ENCODE measurements at regions not wholly inside any gene's neighbourhood (a gene's known extent, or its start where the extent isn't known, plus 50 kb on each side); places are given as distances from the start of the nearest gene placed in this dataset.

DNA sequence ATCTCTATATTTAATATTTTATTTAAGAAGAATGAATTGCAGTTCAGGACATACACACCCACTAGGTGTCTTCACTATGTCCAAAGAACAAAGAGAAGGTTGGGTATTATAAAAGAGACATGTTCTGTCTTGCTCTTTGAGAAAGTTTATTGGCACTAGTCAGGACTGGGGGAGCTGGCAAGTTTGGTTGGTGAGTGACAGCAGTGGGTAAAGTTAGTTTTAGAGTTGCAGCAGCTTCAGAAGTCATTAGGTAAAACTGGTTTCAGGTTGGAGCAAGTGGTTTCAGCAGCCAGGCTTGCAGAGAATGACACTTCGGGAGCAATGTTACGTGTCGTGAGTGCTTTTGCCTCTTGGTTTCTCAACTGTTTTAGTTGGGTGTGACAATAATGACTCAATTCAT lies 142.2 kb upstream of the HS3ST3A1 start:
- TF ChIP-seq, protein P1, sequence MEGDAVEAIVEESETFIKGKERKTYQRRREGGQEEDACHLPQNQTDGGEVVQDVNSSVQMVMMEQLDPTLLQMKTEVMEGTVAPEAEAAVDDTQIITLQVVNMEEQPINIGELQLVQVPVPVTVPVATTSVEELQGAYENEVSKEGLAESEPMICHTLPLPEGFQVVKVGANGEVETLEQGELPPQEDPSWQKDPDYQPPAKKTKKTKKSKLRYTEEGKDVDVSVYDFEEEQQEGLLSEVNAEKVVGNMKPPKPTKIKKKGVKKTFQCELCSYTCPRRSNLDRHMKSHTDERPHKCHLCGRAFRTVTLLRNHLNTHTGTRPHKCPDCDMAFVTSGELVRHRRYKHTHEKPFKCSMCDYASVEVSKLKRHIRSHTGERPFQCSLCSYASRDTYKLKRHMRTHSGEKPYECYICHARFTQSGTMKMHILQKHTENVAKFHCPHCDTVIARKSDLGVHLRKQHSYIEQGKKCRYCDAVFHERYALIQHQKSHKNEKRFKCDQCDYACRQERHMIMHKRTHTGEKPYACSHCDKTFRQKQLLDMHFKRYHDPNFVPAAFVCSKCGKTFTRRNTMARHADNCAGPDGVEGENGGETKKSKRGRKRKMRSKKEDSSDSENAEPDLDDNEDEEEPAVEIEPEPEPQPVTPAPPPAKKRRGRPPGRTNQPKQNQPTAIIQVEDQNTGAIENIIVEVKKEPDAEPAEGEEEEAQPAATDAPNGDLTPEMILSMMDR (conservative IDR thresholded peaks at IDR 0.05), result no peak
- TF ChIP-seq ZFX (IDR thresholded peaks at IDR 0.05), result no peak

Measured in C4-2B (cell line).